ENCODE measurements at regions not wholly inside any gene's neighbourhood (a gene's known extent, or its start where the extent isn't known, plus 50 kb on each side); places are given as distances from the start of the nearest gene placed in this dataset.

GRCh38 chr15:29323557-29323956 is 53.9 kb upstream of the NSMCE3 start:
- no peak for DNase-seq (ENCODE audit: low read depth in 2 of 2)

- no peak for DNase-seq (ENCODE audit: low read depth in 2 of 2)
Observed at GRCh38 chr15:29322415-29322814, 52.8 kb upstream of the NSMCE3 start.

- DNase-seq (ENCODE audit: low read depth in 2 of 2) = no peak
Observed at GRCh38 chr15:29320420-29320819, 50.8 kb upstream of the NSMCE3 start.

DNA sequence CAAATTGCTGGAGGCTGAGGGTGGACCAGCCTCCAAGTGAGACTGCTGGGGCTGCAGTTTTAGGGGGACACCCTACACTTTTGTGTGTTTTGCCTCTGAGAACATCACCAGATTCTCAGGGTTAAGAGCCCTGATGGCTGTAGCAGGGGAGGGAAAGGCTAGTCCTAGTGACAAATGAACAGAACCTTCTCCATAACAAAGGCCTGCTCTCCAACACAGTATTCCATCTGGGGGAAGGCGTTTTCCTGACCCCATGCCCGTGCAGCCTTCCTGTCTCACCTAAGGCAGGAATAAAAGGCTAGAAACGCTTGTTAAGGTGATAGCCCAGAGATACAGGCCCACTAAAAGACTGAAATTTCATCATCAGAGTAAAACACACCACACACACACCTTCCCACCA is 50.2 kb upstream of the NSMCE3 start:
- DNase-seq (ENCODE audit: low read depth in 2 of 2) = no peak

Data from stimulated activated CD8-positive, alpha-beta memory T cell treated with anti-CD3 and anti-CD28 coated beads, Interleukin-2, amount 100 ng/mL, for 48 hours (primary cell).